Panc1 (cell line): ENCODE measurements at regions not wholly inside any gene's neighbourhood (a gene's known extent, or its start where the extent isn't known, plus 50 kb on each side); places are given as distances from the start of the nearest gene placed in this dataset.

Source experiments
- TCF7L2 ChIP-seq: IDR thresholded peaks from 2 replicates; pipeline ENCODE4 v1.6.1; 2011; ENCODE audit warnings: mild to moderate bottlenecking, low read depth, low read length, inconsistent platforms
- TF ChIP-seq, protein P1 (sequence below): fragments of 450-650 bp; IDR thresholded peaks from 2 replicates; pipeline ENCODE4 v1.5.1; 2017; ENCODE audit warnings: mild to moderate bottlenecking

DNA sequence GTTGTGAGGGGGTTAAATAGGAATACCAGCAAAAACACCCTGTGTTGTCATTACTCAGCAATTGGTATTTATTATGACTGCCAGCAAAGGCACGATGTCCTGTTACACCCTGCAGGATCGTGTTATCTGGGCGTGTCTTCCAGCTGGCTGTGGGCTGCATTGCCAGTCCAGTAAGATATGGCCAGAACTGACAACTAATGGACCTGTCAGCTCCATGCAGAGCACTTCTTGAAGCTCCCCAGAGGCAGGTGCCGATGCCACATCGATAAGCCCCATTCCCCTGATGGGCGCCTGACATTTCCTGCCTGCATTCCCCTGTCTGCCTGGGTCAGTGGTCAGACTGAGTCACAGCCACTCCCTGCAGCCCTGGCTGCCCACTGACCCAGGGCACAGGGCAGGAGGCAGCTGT, 79.7 kb upstream of the RASGRF1 start:
- TF ChIP-seq TCF7L2, result no peak
- TF ChIP-seq, protein P1, sequence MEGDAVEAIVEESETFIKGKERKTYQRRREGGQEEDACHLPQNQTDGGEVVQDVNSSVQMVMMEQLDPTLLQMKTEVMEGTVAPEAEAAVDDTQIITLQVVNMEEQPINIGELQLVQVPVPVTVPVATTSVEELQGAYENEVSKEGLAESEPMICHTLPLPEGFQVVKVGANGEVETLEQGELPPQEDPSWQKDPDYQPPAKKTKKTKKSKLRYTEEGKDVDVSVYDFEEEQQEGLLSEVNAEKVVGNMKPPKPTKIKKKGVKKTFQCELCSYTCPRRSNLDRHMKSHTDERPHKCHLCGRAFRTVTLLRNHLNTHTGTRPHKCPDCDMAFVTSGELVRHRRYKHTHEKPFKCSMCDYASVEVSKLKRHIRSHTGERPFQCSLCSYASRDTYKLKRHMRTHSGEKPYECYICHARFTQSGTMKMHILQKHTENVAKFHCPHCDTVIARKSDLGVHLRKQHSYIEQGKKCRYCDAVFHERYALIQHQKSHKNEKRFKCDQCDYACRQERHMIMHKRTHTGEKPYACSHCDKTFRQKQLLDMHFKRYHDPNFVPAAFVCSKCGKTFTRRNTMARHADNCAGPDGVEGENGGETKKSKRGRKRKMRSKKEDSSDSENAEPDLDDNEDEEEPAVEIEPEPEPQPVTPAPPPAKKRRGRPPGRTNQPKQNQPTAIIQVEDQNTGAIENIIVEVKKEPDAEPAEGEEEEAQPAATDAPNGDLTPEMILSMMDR, result no peak
